NCI-H187 treated with DMSO at 0.1 percent for 48 hours (cell line): ENCODE measurements at regions not wholly inside any gene's neighbourhood (a gene's known extent, or its start where the extent isn't known, plus 50 kb on each side); places are given as distances from the start of the nearest gene placed in this dataset.
"Not testable (repeated sequence)": the region's sequence is repeated elsewhere in the genome, so short reads cannot be mapped to it uniquely, and the experiment has no call there.

ENCODE experiments used
- DNase-seq: peaks from one replicate; lab custom pipeline; 2025; lab: John Stamatoyannopoulos, UW

- no peak for DNase-seq
Observed at GRCh38 chr7:108813251-108814014, 243.8 kb downstream of the DNAJB9 start.

GRCh38 chr7:108815815-108816214, 246.1 kb downstream of the DNAJB9 start:
- DNase-seq: no peak

- no peak for DNase-seq
Observed at GRCh38 chr7:108818742-108819141, 249.1 kb downstream of the DNAJB9 start.

- no peak for DNase-seq
Observed at GRCh38 chr7:108824840-108825580, 255.3 kb downstream of the DNAJB9 start.

DNA sequence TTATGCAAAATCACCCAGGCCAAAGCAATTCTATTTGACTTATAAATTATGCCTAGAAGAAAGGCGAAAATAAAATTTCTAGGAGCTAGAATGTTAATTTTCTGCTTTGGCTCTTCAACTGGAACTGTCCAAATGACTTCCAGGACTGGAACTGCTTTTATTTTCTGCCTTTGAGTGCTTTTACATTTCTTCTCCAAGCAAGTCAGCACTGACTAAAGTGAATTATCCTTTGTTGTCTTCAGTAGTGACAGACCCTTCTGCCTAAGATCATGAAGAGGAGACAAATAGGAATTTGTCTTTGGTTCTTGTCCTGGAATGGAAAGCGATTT, 255.9 kb downstream of the DNAJB9 start:
- DNase-seq: no peak

DNA sequence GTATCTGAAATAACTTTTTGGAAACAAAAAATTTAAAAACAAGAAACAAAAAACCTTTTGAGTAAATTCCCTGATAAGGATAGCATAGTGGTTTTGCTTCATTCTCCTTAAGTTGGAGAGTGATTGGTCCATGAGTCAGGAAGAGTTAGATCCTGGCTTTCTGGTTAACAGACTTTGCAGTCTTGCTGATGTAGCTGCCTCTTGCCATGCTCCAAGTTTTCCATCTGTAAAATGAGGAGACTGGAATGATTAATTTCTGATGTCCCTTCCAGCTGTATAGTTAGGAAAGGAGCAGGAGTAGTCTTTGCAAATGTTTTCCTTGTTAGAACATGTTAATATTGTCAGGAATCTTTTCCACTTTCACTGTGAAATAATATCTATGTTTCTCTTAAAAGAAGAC, 266.6 kb downstream of the DNAJB9 start:
- no peak for DNase-seq

- DNase-seq: no peak
Observed at GRCh38 chr7:108838198-108838597, 268.5 kb downstream of the DNAJB9 start.

DNA sequence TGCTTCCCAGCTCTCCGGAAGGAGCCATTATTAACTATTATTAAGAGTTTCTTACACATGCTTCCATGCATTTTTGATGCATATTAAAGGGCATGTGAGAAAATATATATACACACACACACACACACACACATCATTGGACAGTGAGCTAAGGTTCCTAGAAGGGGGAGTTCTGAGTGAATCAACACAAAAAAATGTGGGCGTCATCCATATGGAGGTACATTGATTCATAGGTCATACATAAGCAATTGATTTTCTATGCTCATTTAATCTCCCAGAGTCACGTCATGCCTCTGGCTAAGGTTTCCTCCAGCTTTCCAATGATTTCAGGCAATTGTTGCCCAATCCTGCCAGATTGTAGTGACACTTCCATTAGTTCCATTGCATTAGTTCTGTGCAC, 269.4 kb downstream of the DNAJB9 start:
- no peak for DNase-seq

DNA sequence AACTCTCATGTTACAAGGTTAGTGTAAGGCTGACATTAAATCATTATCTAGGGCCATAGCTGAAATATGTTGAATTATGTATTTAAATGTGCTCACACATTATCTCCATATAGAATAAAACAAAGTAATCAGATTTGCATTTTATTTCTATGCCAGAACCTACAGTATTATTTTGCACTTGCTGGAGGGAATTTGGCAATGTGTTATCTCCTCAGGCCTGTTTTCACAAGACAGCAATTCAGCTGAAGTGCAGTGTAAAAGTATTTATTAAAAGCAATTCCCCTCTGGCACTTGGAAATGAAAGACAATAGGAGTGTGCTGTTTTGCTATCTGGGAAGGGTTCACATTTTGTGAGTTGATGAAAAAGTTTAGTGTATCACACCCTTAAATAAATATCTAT, 276.3 kb downstream of the DNAJB9 start:
- DNase-seq: no peak

DNA sequence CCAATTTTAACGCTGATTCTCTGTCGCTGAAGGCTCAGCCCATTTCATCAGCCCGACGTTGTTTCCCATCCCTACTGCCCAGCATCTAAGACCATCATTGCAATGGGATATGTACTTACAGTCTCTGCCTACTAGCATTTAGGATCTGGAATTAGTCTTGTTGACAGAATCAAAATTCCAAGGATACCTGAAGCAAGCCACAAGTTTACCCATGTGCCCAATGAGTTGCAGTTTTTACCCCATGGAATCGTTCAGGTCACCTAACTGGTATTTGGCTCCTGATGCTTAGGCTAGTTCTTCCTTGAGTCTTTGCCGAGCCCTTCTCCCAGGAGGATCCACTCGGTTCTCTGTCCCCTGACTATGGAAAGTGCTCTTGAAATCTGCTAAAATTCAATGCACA, 276.8 kb downstream of the DNAJB9 start:
- no peak for DNase-seq

- DNase-seq: no peak
Observed at GRCh38 chr7:108848486-108848885, 278.8 kb downstream of the DNAJB9 start.

GRCh38 chr7:108860615-108861014, 290.9 kb downstream of the DNAJB9 start:
- DNase-seq: no peak

GRCh38 chr7:108861071-108861470, 291.4 kb downstream of the DNAJB9 start:
- no peak for DNase-seq

DNA sequence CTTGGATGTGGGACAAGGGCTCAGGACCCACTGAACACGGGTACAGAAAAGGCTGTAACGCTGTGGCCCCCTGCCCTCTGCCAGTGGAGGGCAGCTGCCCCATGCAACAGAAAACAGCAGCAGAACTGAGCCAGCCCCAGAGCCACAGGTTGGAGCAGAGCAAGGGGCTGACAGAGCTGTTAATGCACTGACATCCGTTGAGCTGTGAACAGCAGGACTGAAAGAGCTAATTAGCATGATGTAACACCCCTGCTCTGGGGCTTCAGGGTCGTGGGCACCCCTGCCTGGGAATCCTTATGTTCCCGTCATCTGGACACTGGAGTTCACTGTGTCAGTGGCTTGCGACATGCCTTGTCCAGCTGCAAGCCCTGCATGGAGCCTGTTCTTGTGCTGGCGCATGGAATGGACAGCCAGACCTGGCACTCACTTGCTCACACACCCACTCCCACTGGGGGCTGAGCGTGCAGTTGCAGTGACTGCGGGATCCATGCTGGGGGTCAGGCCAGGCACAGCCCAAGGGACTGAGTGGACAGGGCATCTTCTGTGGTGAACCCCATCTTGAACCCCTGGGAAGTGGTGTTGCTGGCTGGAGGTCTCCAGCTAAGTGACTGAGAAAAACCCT, 293.7 kb downstream of the DNAJB9 start:
- no peak for DNase-seq

- DNase-seq: no peak
Observed at GRCh38 chr7:108869070-108869469, 299.4 kb downstream of the DNAJB9 start.

- no peak for DNase-seq
Observed at GRCh38 chr7:108875139-108875538, 305.5 kb downstream of the DNAJB9 start.

GRCh38 chr7:108890862-108891261, 321.2 kb downstream of the DNAJB9 start:
- DNase-seq: no peak

- DNase-seq: no peak
Observed at GRCh38 chr7:108908456-108908855, 338.8 kb downstream of the DNAJB9 start.

DNA sequence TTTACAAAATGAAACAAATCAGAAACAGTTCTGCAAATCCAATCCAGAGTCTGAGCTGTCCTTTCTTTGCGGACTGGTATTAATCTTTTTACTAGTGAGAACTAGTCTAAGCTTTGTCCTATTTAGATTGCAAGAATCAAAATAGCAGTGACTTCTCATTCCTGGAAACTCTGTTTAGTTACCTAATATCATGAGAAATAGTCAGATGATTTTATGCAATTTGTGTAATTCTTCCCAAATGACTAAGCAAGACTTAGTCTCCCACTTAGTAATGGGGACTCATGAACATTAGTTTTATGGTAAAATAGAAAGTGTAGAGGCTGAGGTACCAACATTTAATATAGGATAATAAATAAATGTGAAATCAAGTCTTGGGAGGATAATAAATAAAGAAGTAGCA, 341.3 kb downstream of the DNAJB9 start:
- DNase-seq: no peak

- no peak for DNase-seq
Observed at GRCh38 chr7:108920490-108920889, 350.8 kb downstream of the DNAJB9 start.

DNA sequence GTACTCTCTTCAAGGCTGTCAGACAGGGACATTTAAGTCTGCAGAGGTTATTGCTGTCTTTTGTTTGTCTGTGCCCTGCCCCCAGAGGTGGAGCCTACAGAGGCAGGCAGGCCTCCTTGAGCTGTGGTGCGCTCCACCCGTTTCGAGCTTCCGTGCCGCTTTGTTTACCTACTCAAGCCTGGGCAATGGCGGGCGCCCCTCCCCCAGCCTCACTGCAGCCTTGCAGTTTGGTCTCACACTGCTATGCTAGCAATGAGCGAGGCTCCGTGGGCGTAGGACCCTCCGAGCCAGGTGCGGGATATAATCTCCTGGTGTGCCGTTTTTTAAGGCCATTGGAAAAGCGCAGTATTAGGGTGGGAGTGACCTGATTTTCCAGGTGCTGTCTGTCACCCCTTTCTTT, 373.4 kb downstream of the DNAJB9 start:
- DNase-seq: not testable (repeated sequence)

DNA sequence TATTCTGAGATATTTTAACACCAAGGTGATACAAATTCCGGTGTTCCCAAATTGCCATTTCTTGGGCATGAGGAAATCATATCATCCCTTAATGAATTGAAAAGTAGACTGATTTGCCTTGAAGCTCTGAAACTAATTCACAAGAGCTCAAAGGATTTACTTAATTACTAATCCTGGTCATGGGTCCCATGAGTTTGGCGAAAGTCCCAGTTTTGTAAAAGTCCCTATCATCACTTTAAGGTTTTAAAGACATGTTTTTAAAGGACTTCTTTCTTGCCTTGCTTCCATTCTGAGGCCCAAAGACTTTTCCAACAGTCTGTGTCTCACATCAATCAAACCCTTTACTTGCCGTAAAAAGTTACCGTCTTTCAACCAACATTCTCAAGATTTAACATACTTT, 377.9 kb downstream of the DNAJB9 start:
- DNase-seq: no peak

GRCh38 chr7:108972004-108972403, 402.3 kb downstream of the DNAJB9 start:
- DNase-seq: no peak
